ENCODE measurements at regions not wholly inside any gene's neighbourhood (a gene's known extent, or its start where the extent isn't known, plus 50 kb on each side); places are given as distances from the start of the nearest gene placed in this dataset.

DNA sequence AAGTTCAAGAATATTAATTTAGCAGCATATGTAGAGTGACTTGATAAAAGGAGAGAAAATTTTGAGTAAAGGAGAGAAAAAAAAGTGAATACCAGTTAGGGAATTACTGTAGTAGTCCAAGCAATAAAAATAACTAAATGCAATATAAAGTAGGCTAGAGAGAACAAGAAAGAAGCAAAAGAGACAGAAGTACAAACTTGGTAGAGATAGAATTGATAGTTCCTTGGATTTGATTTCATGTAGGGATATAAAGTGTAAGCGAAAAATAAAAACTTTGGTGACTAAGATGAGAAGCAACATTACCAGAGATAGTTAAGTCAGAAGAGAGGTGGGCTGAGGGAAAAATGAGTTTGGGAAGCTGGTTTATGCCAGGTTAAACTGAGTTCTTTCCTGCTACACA is 252.4 kb downstream of the SEC23A start:
- no peak for DNase-seq (ENCODE audit: low read depth in 2 of 3, low spot score in 1 of 3)

DNA sequence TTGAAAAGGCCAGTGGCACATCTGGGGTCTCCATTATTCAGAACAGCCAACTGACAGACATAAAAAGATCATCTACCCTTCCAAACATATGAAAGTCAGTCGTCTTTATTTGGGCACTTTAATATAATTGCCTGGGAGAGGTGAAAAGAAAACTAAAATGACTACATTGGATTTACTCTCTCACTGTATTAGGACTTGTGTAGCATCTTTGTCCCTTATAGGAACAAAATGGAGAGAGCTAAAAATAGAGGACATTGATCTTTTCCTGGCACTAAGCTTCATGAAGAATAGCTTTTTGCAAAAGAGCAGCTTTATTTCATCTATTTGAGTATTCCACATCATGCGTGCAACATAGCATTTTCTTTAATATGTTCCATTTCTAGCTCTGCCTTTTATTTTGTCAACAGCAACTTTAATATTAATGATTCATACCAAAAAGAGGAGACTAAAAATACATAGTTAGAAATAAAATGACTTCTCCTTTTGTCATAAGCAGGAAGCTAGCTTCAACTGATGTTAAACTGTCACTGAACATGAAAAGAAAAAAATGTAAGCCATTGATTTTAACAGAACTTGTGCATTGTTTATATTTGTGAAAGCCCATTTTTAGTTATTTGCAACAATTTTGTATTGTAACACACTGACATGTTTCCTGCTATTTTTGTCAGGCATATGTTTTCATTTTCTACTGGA is 254.6 kb downstream of the SEC23A start:
- no peak for DNase-seq (ENCODE audit: low read depth in 2 of 3, low spot score in 1 of 3)

DNA sequence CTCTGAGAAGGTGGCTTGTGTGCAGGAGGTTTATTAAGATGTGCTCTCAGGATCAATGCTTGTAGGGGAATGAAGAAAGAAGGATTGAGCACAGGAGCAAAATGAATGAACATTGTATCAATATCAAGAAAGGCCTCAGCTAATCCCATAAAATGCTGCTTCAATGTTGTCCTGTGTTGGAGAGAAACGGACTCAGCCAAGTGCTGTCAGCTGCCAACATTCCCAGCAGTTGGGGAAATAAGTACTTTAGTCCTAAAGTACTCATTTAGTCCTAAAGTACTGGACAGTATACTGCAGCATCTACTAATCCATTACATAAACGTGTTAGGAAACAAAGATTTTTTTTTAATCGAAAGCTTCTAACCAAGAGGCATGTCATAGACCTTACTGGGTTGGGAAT is 255.9 kb downstream of the SEC23A start:
- no peak for DNase-seq (ENCODE audit: low read depth in 2 of 3, low spot score in 1 of 3)

DNA sequence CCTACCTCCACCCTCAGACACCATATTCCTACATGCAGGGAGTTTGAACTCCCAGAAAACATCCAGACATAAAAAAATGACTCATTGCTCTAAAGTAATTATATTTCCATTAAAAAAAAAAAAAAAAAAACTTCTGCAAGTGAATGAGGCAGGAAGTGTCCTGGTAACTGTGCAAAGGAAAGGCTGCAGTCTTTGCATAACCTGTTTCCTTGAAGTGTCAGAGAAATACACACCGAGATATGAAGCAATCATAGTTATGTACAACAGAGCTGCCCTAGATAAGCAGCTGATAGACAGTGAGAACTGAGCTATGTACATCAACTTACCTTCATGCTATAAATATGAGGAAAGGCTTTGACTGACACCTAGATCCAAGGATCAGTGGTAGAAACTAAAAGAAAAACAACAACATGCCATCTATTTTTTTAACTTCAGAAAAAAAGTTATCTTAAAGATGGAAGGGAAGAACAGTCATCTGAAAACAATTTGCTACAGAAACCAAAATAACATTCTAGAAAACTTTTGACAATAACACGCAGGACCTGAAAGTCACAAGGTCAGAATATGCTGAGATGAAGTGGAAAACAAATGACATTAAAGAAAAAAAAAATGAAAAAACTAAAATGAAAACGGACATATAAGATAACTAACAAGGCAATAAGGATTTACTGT is 263.2 kb downstream of the SEC23A start:
- no peak for DNase-seq (ENCODE audit: low read depth in 2 of 3, low spot score in 1 of 3)

DNA sequence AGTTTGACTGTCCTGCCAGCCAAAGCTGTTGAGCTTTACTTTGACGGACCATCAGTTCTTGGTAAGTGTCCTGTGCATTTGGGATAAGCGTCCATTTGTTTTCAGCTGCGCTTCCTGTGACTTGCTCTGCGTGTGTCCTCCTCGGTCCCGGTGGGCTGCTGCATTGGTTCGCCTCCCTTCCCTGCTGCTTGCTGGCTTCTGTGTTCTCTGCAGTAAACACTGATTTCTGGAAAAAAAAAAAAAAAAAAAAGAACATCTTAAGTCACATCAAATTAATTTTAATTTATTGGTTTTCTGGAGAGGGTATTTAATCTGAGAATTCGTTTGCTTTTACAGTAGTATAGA is 264.1 kb downstream of the SEC23A start:
- no peak for DNase-seq (ENCODE audit: low read depth in 2 of 3, low spot score in 1 of 3)

DNA sequence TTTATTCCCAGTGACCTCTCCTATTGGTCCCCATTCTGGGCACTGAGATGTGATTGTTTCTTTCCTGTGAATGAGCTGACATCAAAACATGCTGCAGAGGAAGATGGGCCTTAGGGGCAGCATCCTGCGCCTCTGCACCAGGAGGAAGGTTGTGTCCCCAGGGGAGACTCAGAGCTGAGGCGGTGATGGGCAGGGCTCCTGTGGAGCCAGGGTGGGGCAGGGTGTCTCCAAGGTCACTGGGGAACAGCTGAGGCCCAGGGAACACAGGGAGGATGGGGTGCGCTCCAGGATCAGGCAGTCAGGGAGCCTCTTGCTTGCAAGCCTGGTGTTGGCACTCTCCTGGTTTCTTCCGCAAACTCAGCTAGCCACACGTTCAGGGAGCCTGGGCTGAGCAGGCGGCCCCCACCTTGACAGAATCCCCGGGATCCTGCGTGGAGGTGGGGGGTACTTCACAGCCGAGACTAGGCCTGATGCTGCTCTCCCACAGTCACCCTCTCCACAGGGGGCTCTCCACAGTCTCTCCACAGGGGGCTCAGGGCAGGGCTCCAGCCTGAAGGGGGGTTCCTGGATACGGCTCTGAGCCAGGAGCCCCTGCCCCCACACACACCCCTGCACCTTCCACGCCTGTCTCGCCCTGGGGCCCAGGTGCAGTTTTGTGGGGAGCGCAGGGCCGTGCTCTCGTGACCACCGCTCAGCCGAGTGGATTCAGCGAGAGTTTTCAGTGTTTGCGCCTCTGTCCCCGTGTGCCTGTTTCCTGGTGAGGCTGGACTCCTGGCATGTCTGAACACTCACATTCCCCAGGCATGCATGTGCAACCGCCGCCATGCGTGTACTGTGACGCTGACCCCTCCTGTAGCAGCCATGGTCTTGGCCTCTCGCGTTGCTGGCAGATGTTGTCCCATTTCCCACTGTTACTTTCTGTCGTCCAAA is 264.7 kb downstream of the SEC23A start:
- no peak for DNase-seq (ENCODE audit: low read depth in 2 of 3, low spot score in 1 of 3)

DNA sequence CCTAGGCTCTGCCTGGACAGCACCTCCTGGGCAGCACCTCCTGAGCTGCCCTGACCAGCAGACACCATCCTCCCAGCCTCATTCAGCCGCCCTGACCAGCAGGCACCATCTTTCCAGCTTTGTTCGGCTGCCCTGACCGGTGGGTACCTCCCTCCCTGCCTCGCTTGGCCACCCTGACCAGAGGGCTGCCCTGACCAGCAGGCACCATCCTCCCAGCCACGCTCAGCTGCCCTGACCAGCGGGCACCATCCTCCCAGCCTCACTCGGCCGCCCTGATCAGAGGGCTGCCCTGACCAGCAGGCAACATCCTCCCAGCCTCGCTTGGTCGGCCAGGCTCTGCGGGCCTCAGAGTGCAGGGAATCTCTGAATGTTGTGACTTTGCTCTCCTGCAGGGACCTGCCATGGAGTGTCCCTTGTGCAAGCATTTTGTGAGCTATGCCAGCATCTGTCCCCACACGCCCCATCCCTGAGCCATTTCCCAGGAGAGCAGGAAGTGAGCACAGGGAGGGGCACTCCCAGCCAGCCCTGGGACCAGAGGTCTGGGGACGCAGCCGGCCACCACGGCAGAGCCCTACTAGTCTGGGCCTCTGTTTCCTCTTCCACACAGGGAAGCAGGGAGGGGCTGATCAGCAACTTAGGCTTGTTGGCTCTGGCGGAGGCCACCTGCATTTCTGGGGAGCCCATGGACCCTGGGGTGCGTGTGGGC is 265.5 kb downstream of the SEC23A start:
- DNase-seq (ENCODE audit: low read depth in 2 of 3, low spot score in 1 of 3) = no peak

DNA sequence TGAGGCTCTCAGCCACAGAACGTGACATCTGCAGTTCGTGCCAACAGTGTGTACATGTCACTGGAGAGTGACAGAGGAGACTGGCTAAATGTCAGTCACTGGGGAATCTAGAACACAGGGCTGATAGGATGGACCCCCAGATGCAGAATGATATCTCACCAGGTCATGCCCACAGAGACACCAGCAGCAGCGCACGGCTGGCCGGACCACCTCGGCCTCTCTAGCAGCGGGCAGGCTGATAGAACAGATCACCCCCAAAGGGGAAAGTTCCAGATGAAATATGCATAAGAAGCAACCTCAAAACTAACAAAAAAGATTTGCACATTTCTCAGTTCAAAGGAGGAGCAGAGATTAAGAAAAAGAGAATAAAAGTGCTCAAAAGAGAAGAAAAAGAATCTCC is 266.5 kb downstream of the SEC23A start:
- DNase-seq (ENCODE audit: low read depth in 2 of 3, low spot score in 1 of 3) = no peak

DNA sequence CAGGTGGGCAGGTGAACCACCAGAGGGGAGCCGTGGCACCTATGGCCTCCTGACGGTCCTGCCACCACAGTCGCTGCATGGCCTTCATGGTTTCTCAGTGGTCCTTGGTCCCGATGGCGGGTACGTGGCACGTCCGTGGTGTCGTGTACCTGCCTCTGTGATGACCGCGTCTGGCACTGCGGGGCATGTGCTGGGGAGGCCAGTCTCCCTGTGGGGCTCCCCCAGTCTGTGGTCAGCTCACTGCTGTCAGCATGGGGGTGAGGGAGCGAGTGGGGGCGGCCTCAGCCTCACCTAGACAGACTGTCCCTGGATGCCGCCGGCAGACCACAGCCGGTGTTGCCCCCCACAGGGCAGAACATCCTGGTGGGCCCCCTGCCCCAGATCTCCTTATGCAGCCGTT is 267.2 kb downstream of the SEC23A start:
- no peak for DNase-seq (ENCODE audit: low read depth in 2 of 3, low spot score in 1 of 3)

DNA sequence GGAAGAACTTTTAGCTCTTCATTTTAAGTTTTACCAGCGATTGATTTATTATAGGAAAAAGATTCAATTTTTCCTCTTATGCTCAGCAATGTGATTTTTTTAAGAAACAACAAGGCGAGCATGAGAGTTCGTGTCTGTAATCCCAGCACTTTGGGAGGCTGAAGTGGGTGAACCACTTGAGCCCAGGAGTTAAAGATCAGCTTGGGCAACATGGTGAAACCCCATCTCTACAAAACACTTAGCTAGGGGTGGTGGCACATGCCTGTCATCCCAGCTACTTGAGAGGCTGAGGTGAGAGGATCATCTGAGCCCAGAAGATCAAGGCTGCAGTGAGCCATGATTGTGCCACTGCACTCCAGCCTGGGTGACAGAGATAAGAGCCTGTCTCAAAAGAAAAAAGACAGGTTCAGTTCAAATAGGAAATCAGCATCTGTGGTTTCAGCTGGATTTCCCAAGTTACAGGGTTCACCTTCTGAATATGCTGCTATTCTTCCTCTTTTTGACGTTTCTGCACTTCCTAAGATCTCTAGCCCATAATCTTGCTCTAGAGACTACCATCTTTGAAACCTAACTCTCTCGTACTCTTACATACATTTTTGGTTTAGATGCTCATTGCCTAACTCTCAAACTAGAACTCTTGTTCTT is 274.7 kb downstream of the SEC23A start:
- DNase-seq (ENCODE audit: low read depth in 2 of 3, low spot score in 1 of 3) = no peak

DNA sequence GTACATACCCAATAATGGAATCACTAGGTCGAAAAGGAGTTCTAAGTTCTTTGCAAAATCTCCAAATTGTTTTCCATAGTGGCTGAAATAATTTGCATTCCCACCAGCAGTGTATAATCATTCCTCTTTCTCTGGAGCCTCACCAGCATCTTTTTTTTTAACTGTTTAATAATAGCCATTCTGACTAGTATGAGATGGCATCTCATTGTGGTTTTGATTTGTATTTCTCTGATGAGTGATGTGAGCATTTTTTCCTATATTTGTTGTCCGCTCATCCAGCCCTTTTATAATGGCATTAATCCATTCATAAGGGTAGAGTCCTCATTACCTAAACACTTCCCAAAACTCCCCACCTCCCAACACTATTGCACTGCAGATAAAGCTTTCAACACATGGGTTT is 278.3 kb downstream of the SEC23A start:
- DNase-seq (ENCODE audit: low read depth in 2 of 3, low spot score in 1 of 3) = no peak

DNA sequence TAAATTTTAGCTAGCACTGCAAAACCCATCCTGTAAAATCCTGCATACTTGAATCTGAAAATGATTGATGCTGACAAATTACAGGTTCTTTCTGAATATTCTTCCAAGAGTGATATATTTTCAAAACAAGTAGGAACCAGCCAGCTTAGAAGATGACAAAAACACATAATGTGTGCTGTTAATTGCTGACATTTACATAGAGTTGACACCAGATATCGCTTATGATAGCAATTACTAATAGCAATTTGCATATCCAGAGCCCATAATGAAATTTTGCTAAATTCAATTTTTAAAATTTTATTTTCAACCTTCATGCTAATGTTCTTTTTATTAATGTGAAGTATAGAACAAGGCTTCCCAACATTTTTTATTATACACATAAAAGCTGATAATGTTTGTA is 284.5 kb downstream of the SEC23A start:
- DNase-seq (ENCODE audit: low read depth in 2 of 3, low spot score in 1 of 3) = no peak

DNA sequence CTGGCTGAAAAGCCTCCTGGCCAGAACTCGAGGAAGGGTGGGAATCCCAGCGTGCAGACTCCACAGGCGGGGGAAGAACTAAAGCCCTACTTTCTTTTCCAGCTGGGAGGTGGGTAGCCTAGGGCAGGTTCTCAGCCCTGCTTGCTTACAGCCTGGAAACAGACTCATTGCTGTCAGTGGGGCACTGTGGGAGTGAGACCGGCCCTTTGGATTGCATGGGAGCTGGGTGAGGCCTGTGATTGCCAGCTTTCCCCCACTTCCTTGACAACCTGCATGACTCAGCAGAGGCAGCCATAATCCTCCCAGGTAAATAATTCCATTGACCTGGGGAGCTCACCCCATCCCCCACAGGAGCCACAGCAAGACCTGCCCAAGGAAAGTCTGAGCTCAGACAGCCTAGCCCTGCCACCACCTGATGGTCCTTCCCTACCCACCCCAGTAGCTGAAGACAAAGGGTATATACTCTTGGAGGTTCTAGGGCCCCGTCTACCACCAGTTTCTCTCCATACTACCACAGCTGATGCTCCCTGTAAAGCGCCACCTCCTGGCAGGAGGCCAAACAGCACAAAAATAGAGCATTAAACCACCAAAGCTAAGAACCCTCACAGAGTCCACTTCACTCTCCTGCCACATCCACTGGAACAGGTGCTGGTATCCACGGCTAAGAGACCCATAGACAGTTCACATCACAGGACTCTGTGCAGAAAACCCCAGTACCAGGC is 294.1 kb downstream of the SEC23A start:
- peak in 1 of 3 donors; percentile 0 for DNase-seq (ENCODE audit: low read depth in 2 of 3, low spot score in 1 of 3)

DNA sequence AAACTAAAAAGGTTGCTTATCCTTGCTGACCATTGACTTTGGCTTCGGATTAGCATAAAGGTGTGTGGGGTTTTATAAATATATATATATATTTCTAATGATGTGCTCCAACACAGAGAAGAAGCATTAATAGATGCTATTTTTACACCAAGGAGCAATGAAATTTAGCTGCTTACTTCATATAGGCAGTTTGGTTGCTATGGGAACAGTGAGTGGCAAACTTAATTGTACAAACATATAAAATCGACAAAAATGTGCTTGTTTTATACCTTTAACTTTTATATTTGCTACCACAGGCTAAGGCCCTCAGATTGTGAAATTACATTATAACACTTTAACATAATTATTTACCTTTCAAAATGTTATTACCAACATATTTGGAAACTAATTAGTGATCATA is 303.4 kb downstream of the SEC23A start:
- no peak for DNase-seq (ENCODE audit: low read depth in 2 of 3, low spot score in 1 of 3)

- no peak for DNase-seq (ENCODE audit: low read depth in 2 of 3, low spot score in 1 of 3)
These were observed 308.4 kb downstream of the SEC23A start for GRCh38 chr14:38794677-38795076.

DNA sequence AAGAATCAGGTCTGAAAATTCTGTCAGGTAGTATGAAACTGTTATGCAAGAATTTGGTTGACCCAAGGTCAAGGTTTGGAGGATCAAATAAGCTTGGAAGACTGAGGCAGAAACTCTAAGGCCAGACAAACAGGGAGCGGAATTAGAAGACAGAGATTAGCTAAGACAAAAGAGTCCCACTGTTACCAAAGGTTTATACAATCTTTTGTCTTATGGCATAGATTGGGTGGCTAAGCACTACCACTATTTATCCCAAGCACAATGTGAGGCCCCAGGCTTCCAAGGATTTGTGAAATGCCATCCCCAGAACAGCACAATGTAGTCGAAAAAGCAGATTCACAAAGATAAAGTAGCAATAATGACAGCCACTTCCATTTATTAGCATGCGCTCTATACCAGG is 311.2 kb downstream of the SEC23A start:
- DNase-seq (ENCODE audit: low read depth in 2 of 3, low spot score in 1 of 3) = no peak

DNA sequence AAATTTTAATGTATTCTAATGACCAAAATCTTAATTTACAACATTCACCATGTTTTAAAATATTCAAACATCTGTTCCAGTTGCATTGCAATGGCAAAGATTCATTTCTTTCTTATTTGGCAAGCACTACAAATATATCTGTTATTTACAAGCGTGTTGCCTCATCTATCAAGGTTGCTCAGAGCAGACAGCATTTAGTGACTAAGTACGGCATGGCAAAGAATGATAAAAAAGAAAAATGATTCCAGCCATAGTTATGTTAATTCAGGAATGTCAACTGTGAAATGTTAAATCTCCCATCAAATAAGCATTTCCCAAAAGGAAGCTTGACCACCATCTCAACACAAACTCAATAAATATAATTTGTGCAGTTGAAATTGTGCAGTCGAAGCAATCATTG is 312.1 kb downstream of the SEC23A start:
- no peak for DNase-seq (ENCODE audit: low read depth in 2 of 3, low spot score in 1 of 3)

- no peak for DNase-seq (ENCODE audit: low read depth in 2 of 3, low spot score in 1 of 3)
These were observed 313.2 kb downstream of the SEC23A start for GRCh38 chr14:38789805-38790204.

- no peak for DNase-seq (ENCODE audit: low read depth in 2 of 3, low spot score in 1 of 3)
These were observed 315.0 kb downstream of the SEC23A start for GRCh38 chr14:38788060-38788459.

GRCh38 chr14:38786921-38787320 is 316.1 kb downstream of the SEC23A start:
- DNase-seq (ENCODE audit: low read depth in 2 of 3, low spot score in 1 of 3) = no peak
